Activated CD8-positive, alpha-beta T cell treated with anti-CD3 and anti-CD28 coated beads for 36 hours (primary cell): ENCODE measurements at regions not wholly inside any gene's neighbourhood (a gene's known extent, or its start where the extent isn't known, plus 50 kb on each side); places are given as distances from the start of the nearest gene placed in this dataset.

Experiments
- ATAC-seq: fragments of 200-7000 bp; cut with Tn5 transposase; one replicate; pipeline ENCODE4 v1.10.0; 2021; ENCODE audit warnings: mild to moderate bottlenecking, moderate library complexity
- CTCF ChIA-PET: fragments of 350-600 bp; sonication (Branson Sonifier 250); formaldehyde crosslinking; loops from one replicate; lab custom pipeline; 2021; ENCODE audit warnings: antibody characterized with exemption; lab: Charles Lee
- POLR2A ChIA-PET: fragments of 350-600 bp; sonication (Branson Sonifier 250); formaldehyde crosslinking; loops from one replicate; lab custom pipeline; 2021; ENCODE audit warnings: antibody characterized with exemption; lab: Charles Lee
- DNase-seq: peaks from one replicate; pipeline ENCODE4 v3.0.0-alpha.2; 2020
- H3K27ac Mint-ChIP-seq: one replicate; pipeline ENCODE4 v1.8.0; 2021; ENCODE audit warnings: mild to moderate bottlenecking, mixed read lengths
- H3K27me3 Mint-ChIP-seq: one replicate; pipeline ENCODE4 v1.8.0; 2021; ENCODE audit warnings: mixed read lengths
- H3K36me3 Mint-ChIP-seq: one replicate; pipeline ENCODE4 v1.8.0; 2021; ENCODE audit warnings: low read depth, mixed read lengths
- H3K4me1 Mint-ChIP-seq: one replicate; pipeline ENCODE4 v1.8.0; 2021; ENCODE audit warnings: low read depth, mixed read lengths
- H3K4me3 Mint-ChIP-seq: one replicate; pipeline ENCODE4 v1.8.0; 2021; ENCODE audit warnings: mild to moderate bottlenecking, moderate library complexity, mixed read lengths
- H3K9me3 Mint-ChIP-seq: one replicate; pipeline ENCODE4 v1.8.0; 2021; ENCODE audit warnings: mixed read lengths
- intact Hi-C: fragments of 100-400 bp; cut with micrococcal nuclease; formaldehyde crosslinking; loops from one replicate; pipeline ENCODE4 v1.10.0; 2022
- TF ChIP-seq, protein P1 (sequence below): fragments of 200-600 bp; IDR thresholded peaks from one replicate; pipeline ENCODE4 v1.8.0; 2022; ENCODE audit warnings: antibody characterized with exemption, mild to moderate bottlenecking

- ChIA-PET POLR2A (interaction anchor here (1.1 kb wide), 1 partner anchor 106 kb away, joined by 3 read pairs; no protein-coding TSS in a partner anchor), CTCF (interaction anchor here (0.9 to 1.3 kb wide), 2 partner anchors 65 to 119 kb away, joined by 3 to 4 read pairs; no protein-coding TSS in a partner anchor)
- Mint-ChIP-seq H3K27ac (no peak overlapping the region), H3K4me1 (peaks cover 4% of the 10 kb centered on the region), H3K27me3 (peaks cover 23% of the 10 kb centered on the region), H3K4me3 (no peak overlapping the region), H3K36me3 (no peaks in the 10 kb centered on the region), H3K9me3 (no peaks in the 10 kb centered on the region)
- DNase-seq: no peak
- no peak for ATAC-seq
- TF ChIP-seq, protein P1, sequence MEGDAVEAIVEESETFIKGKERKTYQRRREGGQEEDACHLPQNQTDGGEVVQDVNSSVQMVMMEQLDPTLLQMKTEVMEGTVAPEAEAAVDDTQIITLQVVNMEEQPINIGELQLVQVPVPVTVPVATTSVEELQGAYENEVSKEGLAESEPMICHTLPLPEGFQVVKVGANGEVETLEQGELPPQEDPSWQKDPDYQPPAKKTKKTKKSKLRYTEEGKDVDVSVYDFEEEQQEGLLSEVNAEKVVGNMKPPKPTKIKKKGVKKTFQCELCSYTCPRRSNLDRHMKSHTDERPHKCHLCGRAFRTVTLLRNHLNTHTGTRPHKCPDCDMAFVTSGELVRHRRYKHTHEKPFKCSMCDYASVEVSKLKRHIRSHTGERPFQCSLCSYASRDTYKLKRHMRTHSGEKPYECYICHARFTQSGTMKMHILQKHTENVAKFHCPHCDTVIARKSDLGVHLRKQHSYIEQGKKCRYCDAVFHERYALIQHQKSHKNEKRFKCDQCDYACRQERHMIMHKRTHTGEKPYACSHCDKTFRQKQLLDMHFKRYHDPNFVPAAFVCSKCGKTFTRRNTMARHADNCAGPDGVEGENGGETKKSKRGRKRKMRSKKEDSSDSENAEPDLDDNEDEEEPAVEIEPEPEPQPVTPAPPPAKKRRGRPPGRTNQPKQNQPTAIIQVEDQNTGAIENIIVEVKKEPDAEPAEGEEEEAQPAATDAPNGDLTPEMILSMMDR: no peak
- intact Hi-C loops: loop anchor here (5.0 kb wide), 1 partner anchor 517 kb away; no protein-coding TSS in a partner anchor
These were observed 120.1 kb upstream of the IL12B start for GRCh38 chr5:159450417-159450816.

GRCh38 chr5:159451197-159452052 is 121.1 kb upstream of the IL12B start:
- no peak for ATAC-seq

DNA sequence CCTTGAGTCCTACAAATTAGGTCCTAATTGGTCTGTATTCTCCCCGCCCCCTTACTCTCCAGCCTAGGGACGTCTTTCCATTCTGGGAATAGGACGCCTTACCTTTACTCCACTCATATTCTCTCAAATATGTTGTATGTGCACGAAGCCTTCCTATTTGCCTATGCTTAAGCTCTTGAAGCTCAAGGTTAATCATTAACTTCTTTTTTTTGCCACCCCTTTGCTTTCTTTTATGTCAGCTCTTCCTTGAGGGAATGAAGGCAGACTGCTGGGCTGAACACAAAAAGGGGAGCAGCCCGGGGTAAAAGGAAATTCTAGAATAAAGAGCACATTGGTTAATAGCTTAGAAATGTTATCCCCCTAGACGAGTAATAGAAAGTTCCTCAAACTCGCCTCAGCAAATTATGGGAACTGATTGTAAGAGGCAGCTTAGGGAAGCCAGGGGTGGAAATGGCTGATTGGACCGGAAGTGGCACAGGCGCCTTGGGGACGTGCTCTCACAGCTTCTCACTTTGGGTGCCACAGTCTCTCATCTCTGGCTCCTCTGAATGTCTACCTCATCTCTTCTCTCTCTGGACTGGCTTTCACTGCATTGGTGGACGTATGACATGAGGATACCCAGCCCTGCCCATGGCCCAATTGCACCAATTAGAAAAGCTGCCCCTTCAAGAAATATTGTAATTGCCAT is 122.3 kb upstream of the IL12B start:
- POLR2A ChIA-PET: no interaction called here
- H3K4me3 Mint-ChIP-seq: no peak overlapping the region
- no peaks in the 10 kb centered on the region for H3K9me3 Mint-ChIP-seq
- TF ChIP-seq, protein P1: no peak
- no peak for DNase-seq
- H3K36me3 Mint-ChIP-seq: no peaks in the 10 kb centered on the region
- no peak for ATAC-seq
- H3K27me3 Mint-ChIP-seq: peaks cover 23% of the 10 kb centered on the region
- peaks cover 23% of the 10 kb centered on the region for H3K4me1 Mint-ChIP-seq
- CTCF ChIA-PET: interaction anchor here (0.7 to 2.0 kb wide), 2 partner anchors 8 to 10 kb away, joined by 3 to 7 read pairs; no protein-coding TSS in a partner anchor
- intact Hi-C loops: loop anchor here (5.0 kb wide), 1 partner anchor 515 kb away; no protein-coding TSS in a partner anchor
- H3K27ac Mint-ChIP-seq: no peak overlapping the region

More at GRCh38 chr5:159451197-159452052, 121.1 kb upstream of the IL12B start:
- Mint-ChIP-seq H3K4me1 (peaks cover 12% of the 10 kb centered on the region), H3K27ac (no peak overlapping the region), H3K4me3 (no peak overlapping the region), H3K27me3 (peaks cover 24% of the 10 kb centered on the region), H3K9me3 (no peaks in the 10 kb centered on the region), H3K36me3 (no peaks in the 10 kb centered on the region)
- TF ChIP-seq, protein P1: no peak
- ChIA-PET POLR2A (interaction anchor here (1.1 kb wide), 2 partner anchors 38 to 107 kb away, joined by 3 read pairs; no protein-coding TSS in a partner anchor), CTCF (interaction anchor here (1.3 to 2.0 kb wide), 2 partner anchors 9 to 120 kb away, joined by 3 to 7 read pairs; no protein-coding TSS in a partner anchor)
- no peak for DNase-seq
- intact Hi-C loops: loop anchor here (5.0 kb wide), 1 partner anchor 516 kb away; no protein-coding TSS in a partner anchor

DNA sequence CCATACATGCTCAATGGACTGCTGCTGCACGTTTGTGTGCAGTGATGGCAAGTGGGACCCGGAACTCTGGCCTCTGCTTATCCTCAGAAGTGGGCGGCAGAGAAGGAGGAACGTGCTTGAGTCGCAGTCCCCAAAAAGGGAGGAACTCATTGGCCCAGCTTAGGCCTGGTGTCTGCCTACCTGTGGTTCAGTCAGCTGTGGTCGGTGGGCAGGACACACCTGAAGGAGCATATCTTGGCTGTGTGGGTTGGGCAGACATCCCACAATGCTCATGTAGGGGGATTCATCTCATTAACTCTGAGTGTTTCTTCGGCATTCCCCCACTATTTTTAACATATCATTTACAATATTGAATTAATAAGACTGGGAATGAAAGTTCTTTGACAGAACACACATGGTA is 122.9 kb upstream of the IL12B start:
- TF ChIP-seq, protein P1: no peak
- Mint-ChIP-seq H3K27ac (no peak overlapping the region), H3K27me3 (peaks cover 23% of the 10 kb centered on the region), H3K9me3 (no peaks in the 10 kb centered on the region), H3K4me1 (peaks cover 27% of the 10 kb centered on the region), H3K36me3 (no peaks in the 10 kb centered on the region), H3K4me3 (no peak overlapping the region)
- CTCF ChIA-PET: interaction anchor here (0.9 kb wide), 1 partner anchor 122 kb away, joined by 3 read pairs; no protein-coding TSS in a partner anchor
- POLR2A ChIA-PET: no interaction called here
- DNase-seq: no peak
- intact Hi-C loops: loop anchor here (5.0 kb wide), 1 partner anchor 514 kb away; no protein-coding TSS in a partner anchor
- ATAC-seq: no peak
